Liver (tissue), 8 donors: ENCODE measurements at regions not wholly inside any gene's neighbourhood (a gene's known extent, or its start where the extent isn't known, plus 50 kb on each side); places are given as distances from the start of the nearest gene placed in this dataset.
"Not testable (repeated sequence)": the region's sequence is repeated elsewhere in the genome, so short reads cannot be mapped to it uniquely, and the experiment has no call there.

ENCODE experiments used
- DNase-seq: peaks from one replicate; pipeline ENCODE4 v3.0.0-alpha.2; 2017; ENCODE audit warnings: low spot score
- H3K27ac ChIP-seq, 2 donors: one replicate each; pipeline ENCODE4 v1.7.0; 2013; ENCODE audit warnings: inconsistent platforms in 2 of 2, low read length in 2 of 2, control low read depth in 1 of 2, low read depth in 1 of 2, mild to moderate bottlenecking in 1 of 2
- H3K27me3 ChIP-seq, 4 donors: one replicate each; pipeline versions ENCODE4 v1.6.1 to v1.7.0; 2013; ENCODE audit warnings: low read length in 3 of 4, inconsistent platforms in 1 of 4, mild to moderate bottlenecking in 1 of 4, moderate library complexity in 1 of 4; ENCODE audit not compliant: control insufficient read depth in 4 of 4, insufficient read depth in 4 of 4
- H3K36me3 ChIP-seq, 4 donors: one replicate each; pipeline versions ENCODE4 v1.6.1 to v1.7.0; 2013; ENCODE audit warnings: low read length in 3 of 4, mild to moderate bottlenecking in 3 of 4, low read depth in 1 of 4, moderate library complexity in 1 of 4; ENCODE audit not compliant: control insufficient read depth in 4 of 4, insufficient read depth in 3 of 4
- H3K4me1 ChIP-seq, 4 donors: one replicate each; pipeline versions ENCODE4 v1.6.1 to v1.7.0; 2013; ENCODE audit warnings: low read length in 3 of 4, mild to moderate bottlenecking in 3 of 4, moderate library complexity in 1 of 4; ENCODE audit not compliant: control insufficient read depth in 4 of 4, insufficient read depth in 4 of 4
- H3K4me3 ChIP-seq, 3 donors: one replicate each; pipeline versions ENCODE4 v1.6.1 to v1.7.0; 2013; ENCODE audit warnings: low read length in 3 of 3, control low read depth in 1 of 3, low read depth in 1 of 3, mild to moderate bottlenecking in 1 of 3
- H3K9ac ChIP-seq, 2 donors: one replicate each; pipeline ENCODE4 v1.7.0; 2013; ENCODE audit warnings: low read length in 2 of 2, mild to moderate bottlenecking in 2 of 2, moderate library complexity in 2 of 2, control low read depth in 1 of 2, low read depth in 1 of 2
- H3K9me3 ChIP-seq, 4 donors: one replicate each; pipeline versions ENCODE4 v1.6.1 to v1.7.0; 2013; ENCODE audit warnings: low read length in 3 of 4; ENCODE audit not compliant: control insufficient read depth in 4 of 4
- CTCF ChIP-seq: fragments of 150-350 bp; IDR thresholded peaks from 2 replicates; pipeline ENCODE4 v1.5.1; 2017; ENCODE audit warnings: improper control_type of control experiment, low read depth, low read length; ENCODE audit not compliant: missing input control
- HNF4A ChIP-seq, 2 donors: conservative IDR thresholded peaks; 2 replicates each; pipeline ENCODE4 v1.6.1; 2016; ENCODE audit warnings: antibody characterized with exemption in 2 of 2, mild to moderate bottlenecking in 2 of 2
- HNF4G ChIP-seq: IDR thresholded peaks from 2 replicates; pipeline ENCODE4 v1.6.1; 2016; ENCODE audit warnings: antibody characterized with exemption
- RXRA ChIP-seq, 2 donors: IDR thresholded peaks; 2 replicates each; pipeline ENCODE4 v1.6.1; 2017 to 2018; ENCODE audit warnings: antibody characterized with exemption in 2 of 2, mild to moderate bottlenecking in 1 of 2
- WGBS: extraction: QIAGEN DNeasy Blood & Tissue Kit; methylation state at CpG from one replicate; pipeline ENCODE4 v1.1.7; 2013; 5-methylcytosine and 5-hydroxymethylcytosine counted together
- TF ChIP-seq, protein P1 (sequence below): IDR thresholded peaks from 2 replicates; pipeline ENCODE4 v1.6.1; 2016; ENCODE audit warnings: antibody characterized with exemption
- donor health status: healthy.
- donor health status: healthy.
- donor health status: healthy.
- donor health status: healthy.
- donor health status: healthy.

GRCh38 chr1:47537966-47538365 lies 100.1 kb downstream of the FOXD2 start:
- TF ChIP-seq HNF4A (conservative IDR thresholded peaks at IDR 0.05) (no peak), RXRA (IDR thresholded peaks at IDR 0.05) (no peak), HNF4G (no peak), CTCF (no peak)
- TF ChIP-seq, protein P1, sequence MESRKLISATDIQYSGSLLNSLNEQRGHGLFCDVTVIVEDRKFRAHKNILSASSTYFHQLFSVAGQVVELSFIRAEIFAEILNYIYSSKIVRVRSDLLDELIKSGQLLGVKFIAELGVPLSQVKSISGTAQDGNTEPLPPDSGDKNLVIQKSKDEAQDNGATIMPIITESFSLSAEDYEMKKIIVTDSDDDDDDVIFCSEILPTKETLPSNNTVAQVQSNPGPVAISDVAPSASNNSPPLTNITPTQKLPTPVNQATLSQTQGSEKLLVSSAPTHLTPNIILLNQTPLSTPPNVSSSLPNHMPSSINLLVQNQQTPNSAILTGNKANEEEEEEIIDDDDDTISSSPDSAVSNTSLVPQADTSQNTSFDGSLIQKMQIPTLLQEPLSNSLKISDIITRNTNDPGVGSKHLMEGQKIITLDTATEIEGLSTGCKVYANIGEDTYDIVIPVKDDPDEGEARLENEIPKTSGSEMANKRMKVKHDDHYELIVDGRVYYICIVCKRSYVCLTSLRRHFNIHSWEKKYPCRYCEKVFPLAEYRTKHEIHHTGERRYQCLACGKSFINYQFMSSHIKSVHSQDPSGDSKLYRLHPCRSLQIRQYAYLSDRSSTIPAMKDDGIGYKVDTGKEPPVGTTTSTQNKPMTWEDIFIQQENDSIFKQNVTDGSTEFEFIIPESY: no peak
- no peak overlapping the region for H3K9ac ChIP-seq
- no peak for DNase-seq
- H3K36me3 ChIP-seq: no peaks in the 10 kb centered on the region
- no peak overlapping the region for H3K27ac ChIP-seq
- H3K27me3 ChIP-seq: no peaks in the 10 kb centered on the region
- peaks cover 0 to 4% (median 0%) of the 10 kb centered on the region in 4 donors for H3K4me1 ChIP-seq
- 75% methylated on average over 3 of the region's 3 CpGs for WGBS
- H3K9me3 ChIP-seq: no peaks in the 10 kb centered on the region
- no peak overlapping the region for H3K4me3 ChIP-seq

DNA sequence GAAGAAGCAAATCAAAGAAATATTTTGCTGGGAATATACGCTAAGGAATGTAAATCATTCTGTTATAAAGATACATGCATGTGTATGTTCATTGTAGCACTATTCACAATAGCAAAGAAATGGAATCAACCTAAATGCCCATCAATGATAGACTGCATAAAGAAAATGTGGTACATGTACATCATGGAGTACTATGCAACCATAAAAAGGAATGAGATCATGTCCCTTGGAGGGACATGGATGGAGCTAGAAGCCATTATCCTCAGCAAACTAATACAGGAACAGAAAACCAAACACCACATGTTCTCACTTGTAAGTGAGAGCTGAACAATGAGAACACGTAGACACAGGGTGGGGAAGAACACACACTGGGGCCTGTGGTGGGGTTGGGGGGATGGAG lies 100.7 kb downstream of the FOXD2 start:
- not testable (repeated sequence) for H3K36me3 ChIP-seq, H3K9ac ChIP-seq, H3K4me3 ChIP-seq, H3K27ac ChIP-seq, H3K9me3 ChIP-seq, H3K27me3 ChIP-seq, H3K4me1 ChIP-seq, DNase-seq
- 94% methylated on average over 2 of the region's 2 CpGs for WGBS

- H3K4me3 ChIP-seq, H3K9me3 ChIP-seq, H3K27me3 ChIP-seq, H3K36me3 ChIP-seq, DNase-seq, H3K4me1 ChIP-seq, H3K27ac ChIP-seq, H3K9ac ChIP-seq: not testable (repeated sequence)
- 94% methylated on average over 4 of the region's 4 CpGs for WGBS
Observed at GRCh38 chr1:47541705-47542104, 103.9 kb downstream of the FOXD2 start.

GRCh38 chr1:47543089-47543488 lies 105.2 kb downstream of the FOXD2 start:
- not testable (repeated sequence) for H3K27ac ChIP-seq, H3K9me3 ChIP-seq, H3K27me3 ChIP-seq, H3K4me1 ChIP-seq, DNase-seq, H3K36me3 ChIP-seq, H3K9ac ChIP-seq, H3K4me3 ChIP-seq
- 64% methylated on average over 1 of the region's 1 CpG for WGBS
